Fibroblast of lung (primary cell): ENCODE measurements at regions not wholly inside any gene's neighbourhood (a gene's known extent, or its start where the extent isn't known, plus 50 kb on each side); places are given as distances from the start of the nearest gene placed in this dataset.

Source experiments
- DNase-seq, 2 donors: peaks; one replicate each; pipeline versions ENCODE4 v3.0.0 to v3.0.0-alpha.2; 2010; ENCODE audit warnings: low read depth in 2 of 2
- H2AFZ ChIP-seq: 2 replicates; pipeline ENCODE4 v1.5.1; 2012; ENCODE audit warnings: low read length, control low read depth, inconsistent platforms
- H3K27ac ChIP-seq: 2 replicates; pipeline ENCODE4 v1.5.1; 2011; ENCODE audit warnings: low read length, control low read depth; ENCODE audit not compliant: insufficient read depth
- H3K27me3 ChIP-seq: 2 replicates; pipeline ENCODE4 v1.5.1; 2011; ENCODE audit warnings: mild to moderate bottlenecking, low read length; ENCODE audit not compliant: control insufficient read depth, insufficient read depth
- H3K36me3 ChIP-seq: 2 replicates; pipeline ENCODE4 v1.5.1; 2011; ENCODE audit warnings: low read length; ENCODE audit not compliant: control insufficient read depth, insufficient read depth
- H3K4me1 ChIP-seq: 2 replicates; pipeline ENCODE4 v1.5.1; 2011; ENCODE audit warnings: low read length; ENCODE audit not compliant: control insufficient read depth, insufficient read depth; ENCODE audit errors: extremely low read depth
- H3K4me2 ChIP-seq: 2 replicates; pipeline ENCODE4 v1.5.1; 2011; ENCODE audit warnings: low read length, control low read depth; ENCODE audit not compliant: insufficient read depth; ENCODE audit errors: extremely low read depth
- H3K4me3 ChIP-seq, 4 experiments: fragments of 200-600 bp in 1 of 4; sonication (generic) in 1 of 4; replicated peaks in 1 of 4; 2 replicates each; pipeline ENCODE4 v1.5.1; 2011 to 2016; ENCODE audit warnings: low read length in 4 of 4, low read depth in 3 of 4, mild to moderate bottlenecking in 3 of 4, control low read depth in 2 of 4, inconsistent platforms in 1 of 4, mixed read lengths in 1 of 4; ENCODE audit not compliant: insufficient read depth in 1 of 4; ENCODE audit errors: control extremely low read depth in 1 of 4
- H3K79me2 ChIP-seq: 2 replicates; pipeline ENCODE4 v1.5.1; 2012; ENCODE audit warnings: mild to moderate bottlenecking, low read length, inconsistent platforms; ENCODE audit not compliant: control insufficient read depth, insufficient read depth
- H3K9ac ChIP-seq: 2 replicates; pipeline ENCODE4 v1.5.1; 2011; ENCODE audit warnings: mild to moderate bottlenecking, low read length, control low read depth; ENCODE audit not compliant: insufficient read depth
- H3K9me3 ChIP-seq: 2 replicates; pipeline ENCODE4 v1.5.1; 2012; ENCODE audit warnings: low read depth, low read length; ENCODE audit not compliant: control insufficient read depth, insufficient read depth
- H4K20me1 ChIP-seq: 2 replicates; pipeline ENCODE4 v1.5.1; 2011; ENCODE audit warnings: low read length; ENCODE audit not compliant: control insufficient read depth, insufficient read depth; ENCODE audit errors: extremely low read depth
- CTCF ChIP-seq, 2 donors: IDR thresholded peaks in 1 of 2; conservative IDR thresholded peaks in 1 of 2; 1 replicate in 1 of 2; 2 replicates in 1 of 2; pipeline ENCODE4 v1.5.1; 2011 to 2012; ENCODE audit warnings: low read length in 2 of 2, control low read depth in 1 of 2, inconsistent platforms in 1 of 2, low read depth in 1 of 2, mild to moderate bottlenecking in 1 of 2
- EZH2 ChIP-seq: IDR thresholded peaks from 2 replicates; pipeline ENCODE4 v1.5.1; 2012; ENCODE audit warnings: low read length, control low read depth, mild to moderate bottlenecking; ENCODE audit errors: missing control alignments

GRCh38 chr5:130279386-130279785 is 375.1 kb downstream of the CHSY3 start:
- no peaks in the 10 kb centered on the region for H3K36me3 ChIP-seq
- DNase-seq = peak in 1 of 2 donors; percentile 36
- H3K27me3 ChIP-seq = no peaks in the 10 kb centered on the region
- H3K9me3 ChIP-seq = no peaks in the 10 kb centered on the region
- no peak overlapping the region for H3K27ac ChIP-seq
- no peaks in the 10 kb centered on the region for H3K79me2 ChIP-seq
- no peak overlapping the region for H3K4me3 ChIP-seq
- no peaks in the 10 kb centered on the region for H3K4me1 ChIP-seq
- TF ChIP-seq EZH2 = no peak
- TF ChIP-seq CTCF (conservative IDR thresholded peaks at IDR 0.05 in 1 of 2, IDR thresholded peaks at IDR 0.05 in 1 of 2; ENCODE audit: low read depth in 1 of 2, low read length in 2 of 2) = no peak
- H3K4me2 ChIP-seq = no peak overlapping the region
- no peaks in the 10 kb centered on the region for H4K20me1 ChIP-seq
- no peak overlapping the region for H3K9ac ChIP-seq
- H2AFZ ChIP-seq = no peak overlapping the region

- Histone ChIP-seq H4K20me1 (no peaks in the 10 kb centered on the region), H3K27me3 (no peaks in the 10 kb centered on the region), H3K27ac (no peak overlapping the region), H3K79me2 (no peaks in the 10 kb centered on the region), H3K4me1 (no peaks in the 10 kb centered on the region), H3K36me3 (no peaks in the 10 kb centered on the region), H2AFZ (no peak overlapping the region), H3K9me3 (no peaks in the 10 kb centered on the region), H3K4me2 (no peak overlapping the region), H3K4me3 (no peak overlapping the region), H3K9ac (no peak overlapping the region)
- TF ChIP-seq CTCF (conservative IDR thresholded peaks at IDR 0.05 in 1 of 2, IDR thresholded peaks at IDR 0.05 in 1 of 2; ENCODE audit: low read depth in 1 of 2, low read length in 2 of 2) = no peak
- TF ChIP-seq EZH2 = no peak
- DNase-seq = no peak
Measured at GRCh38 chr5:130278136-130278535, 373.9 kb downstream of the CHSY3 start.

- Histone ChIP-seq H3K9me3 (no peaks in the 10 kb centered on the region), H3K4me1 (no peaks in the 10 kb centered on the region), H3K27ac (no peak overlapping the region), H3K4me2 (no peak overlapping the region), H3K36me3 (no peaks in the 10 kb centered on the region), H2AFZ (no peak overlapping the region), H3K4me3 (no peak overlapping the region), H3K9ac (no peak overlapping the region), H3K27me3 (no peaks in the 10 kb centered on the region), H3K79me2 (no peaks in the 10 kb centered on the region), H4K20me1 (no peaks in the 10 kb centered on the region)
- TF ChIP-seq CTCF (conservative IDR thresholded peaks at IDR 0.05 in 1 of 2, IDR thresholded peaks at IDR 0.05 in 1 of 2; ENCODE audit: low read depth in 1 of 2, low read length in 2 of 2) (no peak), EZH2 (no peak)
- no peak for DNase-seq
Measured at GRCh38 chr5:130277522-130277921, 373.3 kb downstream of the CHSY3 start.
